Upper lobe of left lung (tissue), 6 donors: ENCODE measurements at regions not wholly inside any gene's neighbourhood (a gene's known extent, or its start where the extent isn't known, plus 50 kb on each side); places are given as distances from the start of the nearest gene placed in this dataset.

Experiments
- ATAC-seq, 2 donors: fragments of 200-7000 bp; cut with Tn5 transposase; one replicate each; pipeline ENCODE4 v1.9.1; 2022; ENCODE audit warnings: mild to moderate bottlenecking in 2 of 2, moderate library complexity in 2 of 2; ENCODE audit not compliant: low FRiP score in 2 of 2
- DNase-seq, 2 donors: peaks; one replicate each; pipeline ENCODE4 v3.0.0-alpha.2; 2019 to 2020
- H3K27ac ChIP-seq, 4 donors: fragments of 200-600 bp; sonication (generic); one replicate each; pipeline ENCODE4 v1.5.1; 2016 to 2019
- H3K27me3 ChIP-seq, 4 donors: fragments of 200-600 bp; sonication (generic); one replicate each; pipeline ENCODE4 v1.5.1; 2017 to 2019
- H3K36me3 ChIP-seq, 4 donors: fragments of 200-600 bp; sonication (generic); one replicate each; pipeline ENCODE4 v1.5.1; 2016 to 2019
- H3K4me1 ChIP-seq, 4 donors: fragments of 200-600 bp; sonication (generic); one replicate each; pipeline ENCODE4 v1.5.1; 2018 to 2019
- H3K4me3 ChIP-seq, 4 donors: fragments of 200-600 bp; sonication (generic); one replicate each; pipeline ENCODE4 v1.5.1; 2017 to 2019; ENCODE audit warnings: mild to moderate bottlenecking in 2 of 4, moderate library complexity in 1 of 4
- H3K9me3 ChIP-seq, 4 donors: fragments of 200-600 bp; sonication (generic); one replicate each; pipeline ENCODE4 v1.5.1; 2018 to 2019
- CTCF ChIP-seq, 6 experiments: fragments of 450-650 bp in 4 of 6; fragments of 200-600 bp in 2 of 6; sonication (generic) in 2 of 6; IDR thresholded peaks; one replicate each; pipeline ENCODE4 v1.5.1; 2016 to 2019; ENCODE audit warnings: antibody characterized with exemption in 6 of 6
- EP300 ChIP-seq, 4 donors: sonication (generic); formaldehyde crosslinking; IDR thresholded peaks; one replicate each; pipeline ENCODE4 v1.5.1; 2017; ENCODE audit warnings: antibody characterized with exemption in 4 of 4, control low read depth in 2 of 4
- POLR2A ChIP-seq, 4 donors: fragments of 450-650 bp; IDR thresholded peaks; one replicate each; pipeline ENCODE4 v1.5.1; 2016 to 2017; ENCODE audit warnings: antibody characterized with exemption in 4 of 4, mild to moderate bottlenecking in 2 of 4
- POLR2AphosphoS5 ChIP-seq, 2 donors: sonication (generic); formaldehyde crosslinking; IDR thresholded peaks; one replicate each; pipeline ENCODE4 v1.5.1; 2017; ENCODE audit warnings: antibody characterized with exemption in 2 of 2
- WGBS, 2 donors: methylation state at CpG; one replicate each; pipeline ENCODE4 v1.1.5; 2017 to 2018; 5-methylcytosine and 5-hydroxymethylcytosine counted together
- donor health status: DM: no; HTN: no; CAD: no; lungs with moderate emphysema.
- donor health status: DM: no; HTN: yes; CAD: no; lungs with severe emphysema.

- Histone ChIP-seq H3K27me3 (no peaks in the 10 kb centered on the region), H3K4me3 (no peak overlapping the region), H3K27ac (no peak overlapping the region), H3K9me3 (no peaks in the 10 kb centered on the region), H3K36me3 (no peaks in the 10 kb centered on the region), H3K4me1 (peaks cover 0 to 6% (median 0%) of the 10 kb centered on the region in 4 donors)
- DNase-seq (no peak), ATAC-seq (no peak)
- TF ChIP-seq CTCF (IDR thresholded peaks at IDR 0.05) (no peak), POLR2A (IDR thresholded peaks at IDR 0.05) (no peak), EP300 (IDR thresholded peaks at IDR 0.05) (no peak), POLR2AphosphoS5 (IDR thresholded peaks at IDR 0.05) (no peak)
- 66 to 70% methylated on average over 2 of the region's 2 CpGs for WGBS, 2 donors
These were observed 378.6 kb downstream of the VPS13C start for GRCh38 chr15:61681676-61682075.

DNA sequence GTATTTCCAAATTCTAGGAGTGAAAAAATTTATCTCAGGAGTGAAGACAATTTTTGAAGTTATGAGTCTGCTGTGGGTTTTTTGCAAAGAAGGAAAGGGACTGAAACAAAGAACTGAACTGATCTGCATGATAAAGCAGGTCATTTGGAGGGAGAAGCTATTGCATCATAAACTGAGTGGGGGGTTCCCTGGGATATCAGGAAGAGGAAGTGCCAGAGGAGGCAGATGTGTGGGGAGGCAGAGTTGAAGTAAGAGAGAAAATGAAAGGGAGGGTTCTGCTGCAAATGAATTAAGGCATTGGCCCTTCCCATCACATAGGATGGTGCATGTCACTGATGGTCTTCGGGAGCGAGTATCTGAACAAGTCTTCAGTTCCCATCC, 379.2 kb downstream of the VPS13C start:
- H3K9me3 ChIP-seq = no peaks in the 10 kb centered on the region

GRCh38 chr15:61680260-61681037, 379.8 kb downstream of the VPS13C start:
- peaks cover 0 to 6% (median 0%) of the 10 kb centered on the region in 4 donors for H3K4me1 ChIP-seq
- no peak overlapping the region for H3K27ac ChIP-seq
- 78% methylated on average over 4 of the region's 4 CpGs for WGBS, 2 donors
- no peaks in the 10 kb centered on the region for H3K27me3 ChIP-seq
- no peaks in the 10 kb centered on the region for H3K9me3 ChIP-seq
- H3K36me3 ChIP-seq = no peaks in the 10 kb centered on the region
- ATAC-seq (no peak), DNase-seq (no peak)
- no peak overlapping the region for H3K4me3 ChIP-seq
- TF ChIP-seq POLR2A (IDR thresholded peaks at IDR 0.05) = no peak
- no peak for TF ChIP-seq POLR2AphosphoS5 (IDR thresholded peaks at IDR 0.05)
- no peak for TF ChIP-seq EP300 (IDR thresholded peaks at IDR 0.05)
- no peak for TF ChIP-seq CTCF (IDR thresholded peaks at IDR 0.05)

More for the DNA sequence above, 379.2 kb downstream of the VPS13C start:
- ATAC-seq (no peak), DNase-seq (no peak)
- H3K27ac ChIP-seq = no peak overlapping the region
- H3K4me1 ChIP-seq = peaks cover 0 to 6% (median 0%) of the 10 kb centered on the region in 4 donors
- H3K27me3 ChIP-seq = no peaks in the 10 kb centered on the region
- no peak for TF ChIP-seq EP300 (IDR thresholded peaks at IDR 0.05)
- TF ChIP-seq POLR2AphosphoS5 (IDR thresholded peaks at IDR 0.05) = no peak
- no peak for TF ChIP-seq POLR2A (IDR thresholded peaks at IDR 0.05)
- 90 to 91% methylated on average over 2 of the region's 2 CpGs for WGBS, 2 donors
- no peaks in the 10 kb centered on the region for H3K36me3 ChIP-seq
- H3K4me3 ChIP-seq = no peak overlapping the region

GRCh38 chr15:61671736-61672135, 388.5 kb downstream of the VPS13C start:
- Histone ChIP-seq H3K4me1 (no peaks in the 10 kb centered on the region), H3K27ac (no peak overlapping the region), H3K9me3 (no peaks in the 10 kb centered on the region), H3K27me3 (no peaks in the 10 kb centered on the region), H3K4me3 (no peak overlapping the region), H3K36me3 (no peaks in the 10 kb centered on the region)
- WGBS, 2 donors = 44 to 74% methylated on average over 6 of the region's 6 CpGs
- TF ChIP-seq CTCF (IDR thresholded peaks at IDR 0.05) = no peak
- no peak for TF ChIP-seq POLR2AphosphoS5 (IDR thresholded peaks at IDR 0.05)
- TF ChIP-seq EP300 (IDR thresholded peaks at IDR 0.05) = no peak
- TF ChIP-seq POLR2A (IDR thresholded peaks at IDR 0.05) = no peak
- no peak for ATAC-seq
- DNase-seq = no peak

GRCh38 chr15:61668444-61668843, 391.8 kb downstream of the VPS13C start:
- Histone ChIP-seq H3K36me3 (no peaks in the 10 kb centered on the region), H3K27ac (no peak overlapping the region), H3K27me3 (no peaks in the 10 kb centered on the region), H3K9me3 (no peaks in the 10 kb centered on the region), H3K4me1 (no peaks in the 10 kb centered on the region), H3K4me3 (no peak overlapping the region)
- DNase-seq (no peak), ATAC-seq (no peak)
- no peak for TF ChIP-seq POLR2A (IDR thresholded peaks at IDR 0.05)
- TF ChIP-seq POLR2AphosphoS5 (IDR thresholded peaks at IDR 0.05) = no peak
- no peak for TF ChIP-seq EP300 (IDR thresholded peaks at IDR 0.05)
- TF ChIP-seq CTCF (IDR thresholded peaks at IDR 0.05) = no peak
- 78 to 83% methylated on average over 12 of the region's 12 CpGs for WGBS, 2 donors
